PC-3 (cell line): ENCODE measurements at regions not wholly inside any gene's neighbourhood (a gene's known extent, or its start where the extent isn't known, plus 50 kb on each side); places are given as distances from the start of the nearest gene placed in this dataset.

Experiments
- CTCF ChIP-seq: fragments of 300-600 bp; sonication (generic); conservative IDR thresholded peaks from 2 replicates; pipeline ENCODE4 v1.5.1; 2017; ENCODE audit warnings: antibody characterized with exemption, low read depth, mild to moderate bottlenecking, low read length
- EZH2 ChIP-seq: fragments of 300-600 bp; sonication (generic); IDR thresholded peaks from one replicate; pipeline ENCODE4 v1.6.1; 2017; ENCODE audit warnings: antibody characterized with exemption, mild to moderate bottlenecking, low read length; ENCODE audit not compliant: unreplicated experiment
- EZH2phosphoT487 ChIP-seq: fragments of 300-600 bp; sonication (generic); IDR thresholded peaks from 2 replicates; pipeline ENCODE4 v1.6.1; 2018; ENCODE audit warnings: mild to moderate bottlenecking, antibody characterized with exemption, low read length, borderline replicate concordance

GRCh38 chr6:138671351-138671750 lies 102.2 kb upstream of the CCDC28A start:
- no peak for TF ChIP-seq CTCF
- TF ChIP-seq EZH2, result no peak
- TF ChIP-seq EZH2phosphoT487, result no peak
